ENCODE measurements at regions not wholly inside any gene's neighbourhood (a gene's known extent, or its start where the extent isn't known, plus 50 kb on each side); places are given as distances from the start of the nearest gene placed in this dataset.

DNA sequence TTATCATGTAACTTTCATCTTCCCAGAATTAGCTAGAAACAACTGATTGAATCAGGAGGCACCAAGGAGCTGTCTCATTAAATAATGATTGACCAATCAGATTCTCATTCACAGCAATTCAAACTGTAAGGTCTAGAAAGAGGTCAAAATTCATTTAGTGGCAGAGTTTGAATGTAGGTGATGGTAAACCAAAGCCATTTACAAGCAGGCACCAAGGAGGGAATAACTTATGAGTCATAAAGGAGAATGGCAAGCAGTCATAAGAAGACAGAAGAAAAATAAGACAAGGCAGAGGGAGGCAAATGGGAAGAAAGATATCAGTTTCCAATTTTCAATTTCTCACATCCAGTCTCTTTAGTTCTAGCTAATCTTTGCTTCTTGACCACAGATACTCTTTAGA, 52.9 kb upstream of the DEFB112 start:
- no peak overlapping the region; the same call in 1 of the 2 replicates for H2AFZ ChIP-seq
- no TSS peak for BruUV-seq (replicated peaks)
- H3K4me3 ChIP-seq: no peak overlapping the region
- no peaks in the 10 kb centered on the region for H3K36me3 ChIP-seq (ENCODE audit: low read depth)
- DNase-seq: no peak
- no peaks in the 10 kb centered on the region for H3K27me3 ChIP-seq (ENCODE audit: insufficient read depth, low read depth)
- TF ChIP-seq CTCF (conservative IDR thresholded peaks at IDR 0.05): no peak
- TF ChIP-seq EZH2 (IDR thresholded peaks at IDR 0.05; ENCODE audit: low read depth): no peak
- intact Hi-C loops (cut with micrococcal nuclease; ENCODE audit: unreplicated experiment): no loop called here
- H3K9me3 ChIP-seq (ENCODE audit: insufficient read depth, low read depth): no peaks in the 10 kb centered on the region
- no peaks in the 10 kb centered on the region for H4K20me1 ChIP-seq (ENCODE audit: insufficient read depth)
- no peaks in the 10 kb centered on the region for H3K9me2 ChIP-seq (ENCODE audit: insufficient read depth)
- H3K4me1 ChIP-seq (replicated peaks; ENCODE audit: insufficient read depth): no peaks in the 10 kb centered on the region
- H3K27ac ChIP-seq: no peak overlapping the region
- H3K79me2 ChIP-seq (ENCODE audit: low read depth): no peaks in the 10 kb centered on the region
- H3K4me2 ChIP-seq: no peak overlapping the region
- no peaks in the 10 kb centered on the region for H3F3A ChIP-seq (ENCODE audit: insufficient read depth, low read depth)
- POLR2A ChIA-PET (ENCODE audit: unreplicated experiment): interaction anchor here (0.6 kb wide), 1 partner anchor 1379 kb away, joined by 4 read pairs; no protein-coding TSS in a partner anchor
- CTCF ChIA-PET: no interaction called here

- Histone ChIP-seq H3K4me1 (replicated peaks; ENCODE audit: insufficient read depth) (no peaks in the 10 kb centered on the region), H2AFZ (no peak overlapping the region), H3K27ac (no peak overlapping the region), H3K4me3 (no peak overlapping the region), H3K9me3 (ENCODE audit: insufficient read depth, low read depth) (no peaks in the 10 kb centered on the region), H3K27me3 (ENCODE audit: insufficient read depth, low read depth) (no peaks in the 10 kb centered on the region), H3K36me3 (ENCODE audit: low read depth) (no peaks in the 10 kb centered on the region), H3K79me2 (ENCODE audit: low read depth) (no peaks in the 10 kb centered on the region), H3K4me2 (no peak overlapping the region), H3F3A (ENCODE audit: insufficient read depth, low read depth) (no peaks in the 10 kb centered on the region), H4K20me1 (ENCODE audit: insufficient read depth) (no peaks in the 10 kb centered on the region), H3K9me2 (ENCODE audit: insufficient read depth) (no peaks in the 10 kb centered on the region)
- ChIA-PET POLR2A (ENCODE audit: unreplicated experiment) (no interaction called here), CTCF (no interaction called here)
- no peak for TF ChIP-seq CTCF (conservative IDR thresholded peaks at IDR 0.05)
- no peak for TF ChIP-seq EZH2 (IDR thresholded peaks at IDR 0.05; ENCODE audit: low read depth)
- BruUV-seq (replicated peaks): no TSS peak
- intact Hi-C loops (cut with micrococcal nuclease; ENCODE audit: unreplicated experiment): no loop called here
- no peak for DNase-seq
Measured at GRCh38 chr6:50110587-50110986, 60.9 kb upstream of the DEFB112 start.

GRCh38 chr6:50112981-50113857, 63.5 kb upstream of the DEFB112 start:
- Histone ChIP-seq H3K9me3 (ENCODE audit: insufficient read depth, low read depth) (no peaks in the 10 kb centered on the region), H3K4me1 (replicated peaks; ENCODE audit: insufficient read depth) (no peaks in the 10 kb centered on the region), H2AFZ (no peak overlapping the region), H3K9me2 (ENCODE audit: insufficient read depth) (no peaks in the 10 kb centered on the region), H3K36me3 (ENCODE audit: low read depth) (no peaks in the 10 kb centered on the region), H3K79me2 (ENCODE audit: low read depth) (no peaks in the 10 kb centered on the region), H3F3A (ENCODE audit: insufficient read depth, low read depth) (no peaks in the 10 kb centered on the region), H3K27me3 (ENCODE audit: insufficient read depth, low read depth) (no peaks in the 10 kb centered on the region), H3K27ac (no peak overlapping the region), H3K4me3 (no peak overlapping the region), H4K20me1 (ENCODE audit: insufficient read depth) (no peaks in the 10 kb centered on the region), H3K4me2 (no peak overlapping the region)
- no peak for TF ChIP-seq CTCF (conservative IDR thresholded peaks at IDR 0.05)
- no peak for TF ChIP-seq EZH2 (IDR thresholded peaks at IDR 0.05; ENCODE audit: low read depth)
- intact Hi-C loops (cut with micrococcal nuclease; ENCODE audit: unreplicated experiment): no loop called here
- no TSS peak for BruUV-seq (replicated peaks)
- POLR2A ChIA-PET (ENCODE audit: unreplicated experiment): no interaction called here
- CTCF ChIA-PET: no interaction called here
- DNase-seq: no peak

Measured in PC-9 (cell line).